Breast epithelium (tissue), 3 donors: ENCODE measurements at regions not wholly inside any gene's neighbourhood (a gene's known extent, or its start where the extent isn't known, plus 50 kb on each side); places are given as distances from the start of the nearest gene placed in this dataset.

Experiments used
- POLR2A ChIP-seq: fragments of 450-650 bp; IDR thresholded peaks from one replicate; pipeline ENCODE4 v1.6.1; 2016; ENCODE audit warnings: antibody characterized with exemption, mild to moderate bottlenecking, moderate library complexity
- TF ChIP-seq, protein P1 (sequence below), 3 donors: fragments of 450-650 bp; IDR thresholded peaks; one replicate each; pipeline ENCODE4 v1.5.1; 2016 to 2017; ENCODE audit warnings: antibody characterized with exemption in 3 of 3, mild to moderate bottlenecking in 3 of 3, moderate library complexity in 3 of 3

GRCh38 chr11:37391615-37392014 is 793.6 kb upstream of the RAG2 start:
- TF ChIP-seq, protein P1, sequence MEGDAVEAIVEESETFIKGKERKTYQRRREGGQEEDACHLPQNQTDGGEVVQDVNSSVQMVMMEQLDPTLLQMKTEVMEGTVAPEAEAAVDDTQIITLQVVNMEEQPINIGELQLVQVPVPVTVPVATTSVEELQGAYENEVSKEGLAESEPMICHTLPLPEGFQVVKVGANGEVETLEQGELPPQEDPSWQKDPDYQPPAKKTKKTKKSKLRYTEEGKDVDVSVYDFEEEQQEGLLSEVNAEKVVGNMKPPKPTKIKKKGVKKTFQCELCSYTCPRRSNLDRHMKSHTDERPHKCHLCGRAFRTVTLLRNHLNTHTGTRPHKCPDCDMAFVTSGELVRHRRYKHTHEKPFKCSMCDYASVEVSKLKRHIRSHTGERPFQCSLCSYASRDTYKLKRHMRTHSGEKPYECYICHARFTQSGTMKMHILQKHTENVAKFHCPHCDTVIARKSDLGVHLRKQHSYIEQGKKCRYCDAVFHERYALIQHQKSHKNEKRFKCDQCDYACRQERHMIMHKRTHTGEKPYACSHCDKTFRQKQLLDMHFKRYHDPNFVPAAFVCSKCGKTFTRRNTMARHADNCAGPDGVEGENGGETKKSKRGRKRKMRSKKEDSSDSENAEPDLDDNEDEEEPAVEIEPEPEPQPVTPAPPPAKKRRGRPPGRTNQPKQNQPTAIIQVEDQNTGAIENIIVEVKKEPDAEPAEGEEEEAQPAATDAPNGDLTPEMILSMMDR (IDR thresholded peaks at IDR 0.05) = no peak
- TF ChIP-seq POLR2A = no peak
